HG02981 (cell line): ENCODE measurements at regions not wholly inside any gene's neighbourhood (a gene's known extent, or its start where the extent isn't known, plus 50 kb on each side); places are given as distances from the start of the nearest gene placed in this dataset.
"Not testable (repeated sequence)": the region's sequence is repeated elsewhere in the genome, so short reads cannot be mapped to it uniquely, and the experiment has no call there.

Source experiments
- ATAC-seq: cut with Tn5 transposase; IDR thresholded peaks from one replicate; pipeline ENCODE4 v1.9.1; 2021; ENCODE audit warnings: mild to moderate bottlenecking, moderate library complexity; ENCODE audit not compliant: unreplicated experiment

GRCh38 chr7:101707587-101707986, 78.5 kb upstream of the MYL10 start:
- ATAC-seq: no peak

- ATAC-seq: no peak
Measured at GRCh38 chr7:101708223-101708622, 79.1 kb upstream of the MYL10 start.

- no peak for ATAC-seq
Measured at GRCh38 chr7:101712652-101713051, 83.6 kb upstream of the MYL10 start.

- no peak for ATAC-seq
Measured at GRCh38 chr7:101714097-101714496, 85.0 kb upstream of the MYL10 start.

GRCh38 chr7:101717628-101718357, 88.7 kb upstream of the MYL10 start:
- no peak for ATAC-seq

- ATAC-seq: no peak
Measured at GRCh38 chr7:101718363-101719122, 89.4 kb upstream of the MYL10 start.

- ATAC-seq: no peak
Measured at GRCh38 chr7:101719123-101719470, 90.0 kb upstream of the MYL10 start.

- ATAC-seq: no peak
Measured at GRCh38 chr7:101720324-101720723, 91.2 kb upstream of the MYL10 start.

- ATAC-seq: no peak
Measured at GRCh38 chr7:101722247-101722646, 93.2 kb upstream of the MYL10 start.

- ATAC-seq: no peak
Measured at GRCh38 chr7:101723835-101724234, 93.6 kb upstream of the CUX1 start.

GRCh38 chr7:101724957-101725356, 92.5 kb upstream of the CUX1 start:
- ATAC-seq: no peak

- no peak for ATAC-seq
Measured at GRCh38 chr7:101725921-101726320, 91.5 kb upstream of the CUX1 start.

GRCh38 chr7:101727184-101727583, 90.2 kb upstream of the CUX1 start:
- no peak for ATAC-seq

- ATAC-seq: no peak
Measured at GRCh38 chr7:101728128-101728527, 89.3 kb upstream of the CUX1 start.

- ATAC-seq: not testable (repeated sequence)
Measured at GRCh38 chr7:101728873-101729240, 88.6 kb upstream of the CUX1 start.

GRCh38 chr7:101729241-101729883, 88.1 kb upstream of the CUX1 start:
- no peak for ATAC-seq

- ATAC-seq: no peak
Measured at GRCh38 chr7:101731502-101732084, 85.8 kb upstream of the CUX1 start.

- ATAC-seq: no peak
Measured at GRCh38 chr7:101733713-101734475, 83.5 kb upstream of the CUX1 start.

GRCh38 chr7:101736084-101736483, 81.3 kb upstream of the CUX1 start:
- ATAC-seq: no peak

GRCh38 chr7:101739775-101740398, 77.5 kb upstream of the CUX1 start:
- no peak for ATAC-seq
